ENCODE measurements at regions not wholly inside any gene's neighbourhood (a gene's known extent, or its start where the extent isn't known, plus 50 kb on each side); places are given as distances from the start of the nearest gene placed in this dataset.

GRCh38 chr9:14369011-14369410, 55.1 kb upstream of the NFIB start:
- peaks cover 0 to 7% (median 4%) of the 10 kb centered on the region in 4 experiments; a peak in 2 of 7 replicates for H3K4me1 ChIP-seq (replicated peaks in 1 of 4; ENCODE audit: control insufficient read depth in 3 of 4, insufficient read depth in 4 of 4, low read length in 3 of 4)
- FAIRE-seq, result no peak
- TF ChIP-seq ATF2 (IDR thresholded peaks at IDR 0.05; ENCODE audit: low read length) (no peak), CBX5 (IDR thresholded peaks at IDR 0.05; ENCODE audit: low read depth, low read length) (no peak), SUZ12 (IDR thresholded peaks at IDR 0.05; ENCODE audit: low read length) (no peak), ASH2L (IDR thresholded peaks at IDR 0.05; ENCODE audit: low read length) (no peak), SAP30 (IDR thresholded peaks at IDR 0.05; ENCODE audit: insufficient read depth, insufficient replicate concordance, low read length) (no peak), TCF12 (IDR thresholded peaks at IDR 0.05; ENCODE audit: low read depth, low read length) (no peak), NANOG (IDR thresholded peaks at IDR 0.05; ENCODE audit: insufficient read depth, low read depth, low read length, poor library complexity, severe bottlenecking) (no peak), RAD21 (IDR thresholded peaks at IDR 0.05 in 1 of 2, conservative IDR thresholded peaks at IDR 0.05 in 1 of 2; ENCODE audit: low read depth in 2 of 2, low read length in 2 of 2) (no peak), TEAD4 (IDR thresholded peaks at IDR 0.05; ENCODE audit: low read depth, low read length) (no peak), GTF2F1 (IDR thresholded peaks at IDR 0.05; ENCODE audit: borderline replicate concordance, low read depth, low read length) (no peak), CBX8 (IDR thresholded peaks at IDR 0.05; ENCODE audit: borderline replicate concordance, low read depth, low read length) (no peak), RBBP5 (IDR thresholded peaks at IDR 0.05; ENCODE audit: borderline replicate concordance, low read depth, low read length) (no peak), CHD2 (IDR thresholded peaks at IDR 0.05; ENCODE audit: low read length) (no peak)

More at GRCh38 chr9:14369011-14369410, 55.1 kb upstream of the NFIB start:
- Histone ChIP-seq H3K79me1 (ENCODE audit: low read depth, low read length) (no peaks in the 10 kb centered on the region), H3K23me2 (ENCODE audit: low read depth, low read length) (no peaks in the 10 kb centered on the region), H3K27me3 (replicated peaks in 1 of 4; ENCODE audit: control insufficient read depth in 3 of 4, extremely low read depth in 1 of 4, insufficient read depth in 3 of 4, low read length in 3 of 4) (no peaks in the 10 kb centered on the region), H3K9ac (replicated peaks in 1 of 4; ENCODE audit: extremely low read depth in 1 of 4, low read depth in 3 of 4, low read length in 3 of 4) (no peak overlapping the region), H2BK12ac (ENCODE audit: low read depth, low read length) (no peak overlapping the region), H3K4me3 (ENCODE audit: extremely low read depth in 1 of 4, insufficient read depth in 2 of 4, low read depth in 3 of 4, low read length in 4 of 4) (no peak overlapping the region), H3K27ac (ENCODE audit: low read depth, low read length) (no peak overlapping the region), H2BK5ac (ENCODE audit: low read depth, low read length) (no peak overlapping the region), H3K9me3 (ENCODE audit: insufficient read depth in 2 of 2, low read depth in 1 of 2, low read length in 1 of 2) (no peaks in the 10 kb centered on the region), H4K8ac (ENCODE audit: extremely low read depth, insufficient read depth, low read length) (no peak overlapping the region), H3K4ac (replicated peaks; ENCODE audit: insufficient read length, low read depth, low read length) (no peak overlapping the region), H4K5ac (ENCODE audit: insufficient read length, low read depth, low read length) (no peak overlapping the region), H3K14ac (ENCODE audit: insufficient read length) (no peak overlapping the region), H4K91ac (replicated peaks; ENCODE audit: insufficient read length, low read length) (no peak overlapping the region), H3K36me3 (ENCODE audit: control insufficient read depth in 2 of 4, insufficient read depth in 4 of 4, low read length in 3 of 4) (no peaks in the 10 kb centered on the region), H3K79me2 (ENCODE audit: control insufficient read depth in 1 of 2, insufficient read depth in 2 of 2, low read length in 2 of 2) (no peaks in the 10 kb centered on the region), H2AK5ac (ENCODE audit: low read depth, low read length) (no peak overlapping the region), H2BK120ac (replicated peaks; ENCODE audit: low read depth, low read length) (no peak overlapping the region), H2BK20ac (ENCODE audit: low read length) (no peak overlapping the region), H3K56ac (replicated peaks; ENCODE audit: insufficient read length, low read depth, low read length) (no peak overlapping the region), H2AFZ (ENCODE audit: low read length) (no peak overlapping the region), H2BK15ac (ENCODE audit: low read length) (no peak overlapping the region), H3K4me2 (ENCODE audit: insufficient read depth in 1 of 2, low read depth in 2 of 2, low read length in 2 of 2) (no peak overlapping the region), H3K18ac (ENCODE audit: extremely low read depth, low read length) (no peak overlapping the region), H4K20me1 (replicated peaks in 1 of 2; ENCODE audit: control insufficient read depth in 1 of 2, insufficient read depth in 2 of 2, low read length in 2 of 2) (no peaks in the 10 kb centered on the region), H3K23ac (ENCODE audit: insufficient read length) (no peak overlapping the region)
- WGBS, 2 experiments (ENCODE audit: extremely low coverage in 1 of 2, insufficient coverage in 1 of 2, insufficient read length in 1 of 2, insufficient replicate concordance in 2 of 2, low coverage in 1 of 2, low lambda C conversion rate in 2 of 2, missing lambda C conversion rate in 1 of 2), result 93% methylated on average over 6 of the region's 6 CpGs; no CpG with 5 or more reads in 1 of the 2 experiments
- CTCF ChIA-PET (ENCODE audit: partially characterized antibody), result interaction anchor here (0.9 to 2.5 kb wide), 3 partner anchors 9 to 400 kb away, joined by 3 to 17 read pairs (median 5); no protein-coding TSS in a partner anchor
- no peak for DNase-seq (ENCODE audit: low read depth in 1 of 2, low spot score in 2 of 2)
- POLR2A ChIA-PET (ENCODE audit: partially characterized antibody), result no interaction called here
